ENCODE measurements at regions not wholly inside any gene's neighbourhood (a gene's known extent, or its start where the extent isn't known, plus 50 kb on each side); places are given as distances from the start of the nearest gene placed in this dataset.

GRCh38 chr9:88932766-88933165 lies 58.5 kb upstream of the S1PR3 start:
- no peaks in the 10 kb centered on the region for H3K4me1 ChIP-seq
- peak in 1 of 2 experiments; percentile 6 for DNase-seq

GRCh38 chr9:88933607-88934379 lies 57.5 kb upstream of the S1PR3 start:
- Histone ChIP-seq H3K27ac (no peak overlapping the region), H3K27me3 (no peaks in the 10 kb centered on the region), H3K36me3 (no peaks in the 10 kb centered on the region), H3K4me1 (no peaks in the 10 kb centered on the region), H3K4me3 (no peak overlapping the region), H3K9me3 (replicated peaks) (no peaks in the 10 kb centered on the region)
- no peak for DNase-seq

More at GRCh38 chr9:88932766-88933165, 58.5 kb upstream of the S1PR3 start:
- Histone ChIP-seq H3K27me3 (no peaks in the 10 kb centered on the region), H3K36me3 (no peaks in the 10 kb centered on the region), H3K4me3 (no peak overlapping the region), H3K9me3 (replicated peaks) (no peaks in the 10 kb centered on the region), H3K27ac (no peak overlapping the region)

- H3K9me3 ChIP-seq (replicated peaks), result no peaks in the 10 kb centered on the region
- H3K27ac ChIP-seq, result no peak overlapping the region
- no peaks in the 10 kb centered on the region for H3K36me3 ChIP-seq
- H3K27me3 ChIP-seq, result no peaks in the 10 kb centered on the region
- no peak for DNase-seq
- no peak overlapping the region for H3K4me3 ChIP-seq
- no peaks in the 10 kb centered on the region for H3K4me1 ChIP-seq
Measured at GRCh38 chr9:88934876-88935535, 56.3 kb upstream of the S1PR3 start.

GRCh38 chr9:88936132-88936531 lies 55.1 kb upstream of the S1PR3 start:
- no peak overlapping the region for H3K27ac ChIP-seq
- no peaks in the 10 kb centered on the region for H3K4me1 ChIP-seq
- H3K27me3 ChIP-seq, result no peaks in the 10 kb centered on the region
- H3K36me3 ChIP-seq, result no peaks in the 10 kb centered on the region
- H3K9me3 ChIP-seq (replicated peaks), result no peaks in the 10 kb centered on the region
- H3K4me3 ChIP-seq, result no peak overlapping the region
- DNase-seq, result no peak

- no peaks in the 10 kb centered on the region for H3K36me3 ChIP-seq
- no peak overlapping the region for H3K4me3 ChIP-seq
- H3K27ac ChIP-seq, result no peak overlapping the region
- no peaks in the 10 kb centered on the region for H3K4me1 ChIP-seq
- H3K27me3 ChIP-seq, result no peaks in the 10 kb centered on the region
- no peak for DNase-seq
- no peaks in the 10 kb centered on the region for H3K9me3 ChIP-seq (replicated peaks)
Measured at GRCh38 chr9:88936668-88937067, 54.6 kb upstream of the S1PR3 start.

DNA sequence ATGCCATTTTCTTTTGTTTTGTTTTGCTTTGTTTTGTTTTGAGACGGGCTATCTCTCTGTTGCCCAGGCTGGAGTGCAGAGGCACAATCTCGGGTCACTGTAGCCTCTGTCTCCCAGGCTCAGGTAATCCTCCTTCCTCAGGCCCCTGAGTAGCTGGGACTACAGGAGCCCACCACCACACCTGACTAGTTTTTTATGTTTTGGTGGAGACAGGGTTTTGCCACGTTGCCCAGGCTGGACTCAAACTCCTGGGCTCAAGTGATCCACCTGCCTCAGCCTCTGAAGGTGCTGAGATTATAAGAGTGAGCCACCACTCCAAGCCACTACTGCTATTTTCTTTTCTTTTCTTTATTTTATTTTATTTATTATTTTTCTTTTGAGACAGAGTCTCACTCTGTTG lies 54.0 kb upstream of the S1PR3 start:
- H3K9me3 ChIP-seq (replicated peaks), result no peaks in the 10 kb centered on the region
- H3K36me3 ChIP-seq, result no peaks in the 10 kb centered on the region
- H3K4me3 ChIP-seq, result no peak overlapping the region
- no peak overlapping the region for H3K27ac ChIP-seq
- H3K4me1 ChIP-seq, result no peaks in the 10 kb centered on the region
- no peak for DNase-seq
- H3K27me3 ChIP-seq, result no peaks in the 10 kb centered on the region

GRCh38 chr9:88938189-88938588 lies 53.1 kb upstream of the S1PR3 start:
- no peak for DNase-seq
- no peaks in the 10 kb centered on the region for H3K27me3 ChIP-seq
- H3K4me1 ChIP-seq, result no peaks in the 10 kb centered on the region
- no peaks in the 10 kb centered on the region for H3K36me3 ChIP-seq
- H3K9me3 ChIP-seq (replicated peaks), result no peaks in the 10 kb centered on the region
- H3K4me3 ChIP-seq, result no peak overlapping the region
- H3K27ac ChIP-seq, result no peak overlapping the region

Measured in SJCRH30 (cell line).